NB4 (cell line): ENCODE measurements at regions not wholly inside any gene's neighbourhood (a gene's known extent, or its start where the extent isn't known, plus 50 kb on each side); places are given as distances from the start of the nearest gene placed in this dataset.

Experiments
- DNase-seq: peaks from one replicate; pipeline ENCODE4 v3.0.0; 2010; ENCODE audit warnings: low read depth
- H3K4me3 ChIP-seq: one replicate; pipeline ENCODE4 v1.5.1; 2011; ENCODE audit warnings: mild to moderate bottlenecking, low read depth, low read length, moderate library complexity
- CTCF ChIP-seq: IDR thresholded peaks from one replicate; pipeline ENCODE4 v1.5.1; 2012; ENCODE audit warnings: low read depth, low read length
- MAX ChIP-seq: IDR thresholded peaks from 2 replicates; pipeline ENCODE4 v1.6.1; 2011; ENCODE audit warnings: low read depth, low read length
- MYC ChIP-seq: IDR thresholded peaks from 2 replicates; pipeline ENCODE4 v1.6.1; 2011; ENCODE audit warnings: low read depth, low read length
- POLR2A ChIP-seq: IDR thresholded peaks from 2 replicates; pipeline ENCODE4 v1.6.1; 2011; ENCODE audit warnings: mild to moderate bottlenecking; ENCODE audit not compliant: insufficient read length; ENCODE audit errors: extremely low read depth

- TF ChIP-seq MYC, result no peak
- no peak for TF ChIP-seq CTCF
- no peak for TF ChIP-seq POLR2A
- no peak for DNase-seq
- H3K4me3 ChIP-seq, result no peak overlapping the region
Measured at GRCh38 chr2:13676269-13676668, 956.2 kb upstream of the LRATD1 start.

- H3K4me3 ChIP-seq, result no peak overlapping the region
- DNase-seq, result no peak
- TF ChIP-seq MYC (no peak), POLR2A (no peak), MAX (no peak), CTCF (no peak)
Measured at GRCh38 chr2:13681936-13682335, 950.6 kb upstream of the LRATD1 start.

GRCh38 chr2:13682540-13683272, 949.8 kb upstream of the LRATD1 start:
- TF ChIP-seq CTCF (no peak), MAX (no peak), MYC (no peak), POLR2A (no peak)
- no peak for DNase-seq
- H3K4me3 ChIP-seq, result no peak overlapping the region

GRCh38 chr2:13686262-13686661, 946.3 kb upstream of the LRATD1 start:
- DNase-seq, result no peak
- no peak for TF ChIP-seq CTCF
- no peak for TF ChIP-seq MAX
- TF ChIP-seq MYC, result no peak
- no peak for TF ChIP-seq POLR2A
- H3K4me3 ChIP-seq, result no peak overlapping the region

GRCh38 chr2:13694673-13695072, 937.8 kb upstream of the LRATD1 start:
- no peak for DNase-seq
- TF ChIP-seq POLR2A (no peak), MYC (no peak), CTCF (no peak), MAX (no peak)
- H3K4me3 ChIP-seq, result no peak overlapping the region

- H3K4me3 ChIP-seq, result no peak overlapping the region
- no peak for TF ChIP-seq POLR2A
- TF ChIP-seq CTCF, result no peak
- no peak for TF ChIP-seq MAX
- no peak for TF ChIP-seq MYC
- no peak for DNase-seq
Measured at GRCh38 chr2:13696601-13697000, 935.9 kb upstream of the LRATD1 start.
